Thyroid gland (tissue), 4 donors: ENCODE measurements at regions not wholly inside any gene's neighbourhood (a gene's known extent, or its start where the extent isn't known, plus 50 kb on each side); places are given as distances from the start of the nearest gene placed in this dataset.

ENCODE experiments used
- DNase-seq, 2 donors: peaks; one replicate each; pipeline ENCODE4 v3.0.0-alpha.2; 2019
- H3K27ac ChIP-seq, 3 donors: fragments of 200-600 bp; sonication (generic); 1 replicate in 2 of 3; 2 replicates in 1 of 3; pipeline ENCODE4 v1.5.1; 2016 to 2019; ENCODE audit warnings: mild to moderate bottlenecking in 1 of 3, moderate library complexity in 1 of 3
- H3K27me3 ChIP-seq: fragments of 200-600 bp; sonication (generic); one replicate; pipeline ENCODE4 v1.5.1; 2019
- H3K36me3 ChIP-seq, 2 donors: fragments of 200-600 bp; sonication (generic); one replicate each; pipeline ENCODE4 v1.5.1; 2016 to 2019
- H3K4me1 ChIP-seq, 2 donors: fragments of 200-600 bp; sonication (generic); one replicate each; pipeline ENCODE4 v1.5.1; 2017 to 2019
- H3K4me3 ChIP-seq, 3 donors: fragments of 200-600 bp; sonication (generic); replicated peaks in 1 of 3; 1 replicate in 2 of 3; 2 replicates in 1 of 3; pipeline ENCODE4 v1.5.1; 2016; ENCODE audit warnings: mild to moderate bottlenecking in 1 of 3
- H3K9me3 ChIP-seq: fragments of 200-600 bp; sonication (generic); one replicate; pipeline ENCODE4 v1.5.1; 2017
- POLR2A ChIP-seq, 2 donors: fragments of 450-650 bp; IDR thresholded peaks; one replicate each; pipeline ENCODE4 v1.6.1; 2017; ENCODE audit warnings: antibody characterized with exemption in 2 of 2, mild to moderate bottlenecking in 2 of 2, moderate library complexity in 1 of 2
- WGBS, 2 donors: methylation state at CpG; one replicate each; pipeline ENCODE4 v1.1.5; 2017; 5-methylcytosine and 5-hydroxymethylcytosine counted together
- intact Hi-C: fragments of 100-400 bp; cut with DNase I; formaldehyde crosslinking; loops from one replicate; pipeline ENCODE4 v1.15.1; 2023
- TF ChIP-seq, protein P1 (sequence below), 6 experiments: fragments of 200-600 bp in 3 of 6; fragments of 450-650 bp in 3 of 6; sonication (generic) in 3 of 6; IDR thresholded peaks; one replicate each; pipeline ENCODE4 v1.5.1; 2016 to 2019; ENCODE audit warnings: antibody characterized with exemption in 6 of 6, mild to moderate bottlenecking in 2 of 6, inconsistent platforms in 1 of 6, moderate library complexity in 1 of 6

DNA sequence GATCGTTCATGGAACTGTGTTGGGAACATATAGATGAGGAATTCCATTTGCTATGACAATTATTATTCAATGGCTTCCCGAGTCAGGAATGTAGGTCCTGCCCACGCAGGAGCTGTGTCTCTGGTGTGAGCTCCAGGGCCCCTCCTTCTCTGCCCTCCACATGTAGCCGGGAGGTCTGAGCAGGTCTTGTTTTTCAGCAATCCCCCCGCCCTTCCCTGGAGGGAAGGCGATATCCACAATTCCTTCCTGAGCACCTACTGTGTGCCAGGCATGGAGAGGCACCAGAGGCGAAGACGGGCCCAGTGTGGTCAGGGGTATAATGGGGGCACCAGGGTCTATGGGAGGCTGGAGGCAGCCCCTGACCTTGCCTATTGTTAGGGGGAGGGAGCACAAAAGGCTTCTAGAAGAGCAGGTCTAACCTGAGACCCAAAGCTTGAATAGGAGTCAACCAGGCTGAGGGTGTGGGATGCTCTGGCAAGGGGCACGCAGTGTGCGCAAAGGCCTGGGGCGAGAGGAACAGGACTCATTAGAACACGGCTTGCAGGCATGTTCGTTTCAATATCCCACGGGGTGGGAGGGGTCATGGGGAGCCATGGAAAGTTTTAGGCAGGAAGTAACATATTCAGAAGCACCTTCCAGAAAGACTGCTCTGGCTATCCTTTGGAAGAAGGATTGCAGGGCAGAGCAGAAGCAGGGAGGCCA lies 154.9 kb downstream of the C9orf50 start:
- H3K4me1 ChIP-seq, result peaks cover 25 to 43% of the 10 kb centered on the region in 2 donors
- TF ChIP-seq POLR2A (IDR thresholded peaks at IDR 0.05), result no peak
- TF ChIP-seq, protein P1, sequence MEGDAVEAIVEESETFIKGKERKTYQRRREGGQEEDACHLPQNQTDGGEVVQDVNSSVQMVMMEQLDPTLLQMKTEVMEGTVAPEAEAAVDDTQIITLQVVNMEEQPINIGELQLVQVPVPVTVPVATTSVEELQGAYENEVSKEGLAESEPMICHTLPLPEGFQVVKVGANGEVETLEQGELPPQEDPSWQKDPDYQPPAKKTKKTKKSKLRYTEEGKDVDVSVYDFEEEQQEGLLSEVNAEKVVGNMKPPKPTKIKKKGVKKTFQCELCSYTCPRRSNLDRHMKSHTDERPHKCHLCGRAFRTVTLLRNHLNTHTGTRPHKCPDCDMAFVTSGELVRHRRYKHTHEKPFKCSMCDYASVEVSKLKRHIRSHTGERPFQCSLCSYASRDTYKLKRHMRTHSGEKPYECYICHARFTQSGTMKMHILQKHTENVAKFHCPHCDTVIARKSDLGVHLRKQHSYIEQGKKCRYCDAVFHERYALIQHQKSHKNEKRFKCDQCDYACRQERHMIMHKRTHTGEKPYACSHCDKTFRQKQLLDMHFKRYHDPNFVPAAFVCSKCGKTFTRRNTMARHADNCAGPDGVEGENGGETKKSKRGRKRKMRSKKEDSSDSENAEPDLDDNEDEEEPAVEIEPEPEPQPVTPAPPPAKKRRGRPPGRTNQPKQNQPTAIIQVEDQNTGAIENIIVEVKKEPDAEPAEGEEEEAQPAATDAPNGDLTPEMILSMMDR (IDR thresholded peaks at IDR 0.05), result no peak
- no peaks in the 10 kb centered on the region for H3K9me3 ChIP-seq
- H3K27me3 ChIP-seq, result no peaks in the 10 kb centered on the region
- H3K27ac ChIP-seq, result peak overlapping the region; percentile 11 to 70 (median 51)
- no peak overlapping the region for H3K4me3 ChIP-seq
- no peak for DNase-seq
- H3K36me3 ChIP-seq, result no peaks in the 10 kb centered on the region
- intact Hi-C loops, result no loop called here
- 77 to 79% methylated on average over 14 of the region's 14 CpGs for WGBS, 2 donors

DNA sequence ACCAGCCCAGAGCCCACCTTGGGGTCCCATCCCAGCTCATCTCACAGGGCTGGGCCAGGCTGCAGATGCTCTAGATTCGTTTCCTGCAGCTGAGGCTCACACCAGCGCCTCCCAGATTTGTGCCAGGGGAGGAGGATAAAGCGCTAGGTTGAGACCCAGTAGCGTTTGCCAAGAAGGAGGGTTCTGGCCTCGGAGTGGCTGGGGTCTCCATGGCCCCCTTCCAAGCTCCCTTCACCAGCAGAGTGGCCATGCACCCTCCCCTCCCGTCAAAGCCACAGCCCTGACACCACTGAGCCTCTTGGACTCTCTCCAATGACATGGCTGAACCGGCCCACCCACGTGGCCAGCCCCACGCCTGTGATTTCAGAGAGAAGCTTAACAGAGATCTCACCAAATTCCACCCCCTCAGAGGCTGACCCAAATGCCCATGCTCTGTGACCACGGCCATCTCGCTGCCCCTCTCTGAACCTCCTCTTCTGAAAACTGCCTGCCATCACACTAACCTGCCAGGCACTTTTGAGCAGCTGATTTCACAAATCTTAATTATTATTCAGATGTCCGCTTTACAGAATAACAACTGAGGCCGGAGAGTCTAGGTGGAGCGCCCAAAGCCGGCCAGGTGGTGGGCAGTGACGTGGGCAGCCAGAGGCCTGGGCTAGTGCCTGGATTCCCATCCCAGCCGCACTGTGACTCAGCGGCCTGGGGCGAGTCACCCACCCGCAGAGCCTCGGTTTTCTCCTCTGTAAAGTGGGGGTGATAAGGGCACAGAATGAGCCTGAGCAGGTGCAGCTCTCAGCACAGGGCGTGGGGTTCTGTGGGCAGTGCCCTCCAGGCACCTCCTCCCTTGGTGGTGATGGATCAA lies 155.7 kb downstream of the C9orf50 start:
- intact Hi-C loops, result no loop called here
- H3K4me1 ChIP-seq, result peaks cover 24 to 40% of the 10 kb centered on the region in 2 donors
- WGBS, 2 donors, result 49 to 74% methylated on average over 16 to 17 of the region's 22 CpGs

DNA sequence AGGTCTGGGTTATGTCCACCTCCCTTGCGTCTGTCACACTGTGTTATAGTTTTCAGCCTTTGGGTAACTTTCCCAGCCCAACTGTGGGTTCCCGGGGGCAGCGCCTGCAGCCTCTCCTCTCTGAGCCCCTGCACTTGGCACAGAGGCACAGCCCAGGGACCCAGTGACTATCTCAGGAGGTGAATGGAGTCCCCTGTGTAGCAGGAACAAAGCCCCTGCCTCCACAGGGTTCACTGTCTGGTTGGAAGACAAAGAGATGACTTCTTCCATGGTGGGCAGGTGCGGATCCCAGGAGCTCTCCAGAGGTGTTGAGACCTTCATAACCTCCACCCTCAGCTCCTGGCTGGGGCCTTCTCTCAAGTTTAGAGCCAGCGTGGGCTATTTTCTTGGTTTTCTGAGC lies 156.9 kb downstream of the C9orf50 start:
- no peaks in the 10 kb centered on the region for H3K27me3 ChIP-seq
- H3K9me3 ChIP-seq, result no peaks in the 10 kb centered on the region
- intact Hi-C loops, result no loop called here
- peaks cover 35 to 50% of the 10 kb centered on the region in 2 donors for H3K4me1 ChIP-seq
- H3K36me3 ChIP-seq, result no peaks in the 10 kb centered on the region
- WGBS, 2 donors, result 98 to 100% methylated on average over 4 of the region's 5 CpGs
- H3K4me3 ChIP-seq, result no peak overlapping the region
- TF ChIP-seq, protein P1 (IDR thresholded peaks at IDR 0.05), result no peak
- no peak for TF ChIP-seq POLR2A (IDR thresholded peaks at IDR 0.05)
- DNase-seq, result no peak
- peak overlapping the region in 2 of 3 donors; percentile 0 to 52 for H3K27ac ChIP-seq

More for the DNA sequence above, 155.7 kb downstream of the C9orf50 start:
- Histone ChIP-seq H3K9me3 (no peaks in the 10 kb centered on the region), H3K27ac (peak overlapping the region; percentile 11 to 70 (median 51)), H3K4me3 (no peak overlapping the region), H3K27me3 (no peaks in the 10 kb centered on the region), H3K36me3 (no peaks in the 10 kb centered on the region)
- peak; percentile 81 to 86 for DNase-seq
- TF ChIP-seq POLR2A (IDR thresholded peaks at IDR 0.05), result peak in 1 of 2 donors; percentile 38
- TF ChIP-seq, protein P1 (IDR thresholded peaks at IDR 0.05), result no peak

DNA sequence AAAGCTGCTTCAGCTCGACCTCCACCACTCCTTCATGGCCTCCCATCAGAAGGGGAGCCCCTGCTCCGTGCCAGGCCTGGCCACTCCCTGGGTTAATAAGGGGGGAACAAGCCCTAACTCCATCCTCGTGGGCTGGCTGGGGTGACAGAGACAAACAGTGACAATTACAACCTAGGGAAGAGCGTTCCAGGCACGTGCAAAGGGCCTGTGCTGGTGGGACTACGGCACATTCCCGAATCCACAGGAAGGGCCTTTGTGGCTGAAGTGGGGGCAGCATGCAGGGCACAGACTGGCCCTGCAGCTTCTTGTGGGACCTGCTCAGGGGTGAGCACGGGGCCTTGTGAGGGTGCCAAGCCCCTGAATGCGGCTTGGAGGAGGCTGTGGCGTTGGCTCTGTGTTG lies 157.4 kb downstream of the C9orf50 start:
- no peak for DNase-seq
- intact Hi-C loops, result no loop called here
- Histone ChIP-seq H3K4me1 (peaks cover 40 to 55% of the 10 kb centered on the region in 2 donors), H3K36me3 (no peaks in the 10 kb centered on the region), H3K27ac (peak overlapping the region in 2 of 3 donors; percentile 37 to 52), H3K4me3 (no peak overlapping the region), H3K9me3 (no peaks in the 10 kb centered on the region), H3K27me3 (no peaks in the 10 kb centered on the region)
- WGBS, 2 donors, result 89 to 91% methylated on average over 8 to 10 of the region's 10 CpGs
- TF ChIP-seq, protein P1 (IDR thresholded peaks at IDR 0.05), result no peak
- TF ChIP-seq POLR2A (IDR thresholded peaks at IDR 0.05), result no peak

DNA sequence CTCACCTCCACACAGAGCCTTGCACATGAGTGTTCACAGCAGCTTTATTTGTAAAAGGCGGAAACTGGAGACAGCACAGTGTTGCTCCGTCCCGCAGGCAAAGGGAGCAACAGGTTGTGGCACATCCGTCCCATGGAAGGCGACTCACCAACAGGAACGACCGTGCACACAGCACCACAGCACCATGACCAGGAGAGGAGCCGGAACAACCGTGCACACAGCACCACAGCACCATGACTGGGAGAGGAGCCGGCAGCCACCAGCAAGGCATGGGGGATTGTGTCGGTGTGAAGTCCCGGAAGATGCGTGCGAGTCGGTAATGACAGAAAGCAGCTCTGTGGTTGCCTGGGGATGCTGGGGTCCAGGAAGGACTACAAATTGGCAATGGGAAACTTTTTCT lies 158.5 kb downstream of the C9orf50 start:
- TF ChIP-seq, protein P1 (IDR thresholded peaks at IDR 0.05), result no peak
- no peak for TF ChIP-seq POLR2A (IDR thresholded peaks at IDR 0.05)

More for the DNA sequence above, 158.5 kb downstream of the C9orf50 start:
- Histone ChIP-seq H3K27me3 (no peaks in the 10 kb centered on the region), H3K4me3 (no peak overlapping the region), H3K27ac (peak overlapping the region; percentile 17 to 98 (median 93)), H3K36me3 (no peaks in the 10 kb centered on the region), H3K4me1 (peaks cover 49 to 64% of the 10 kb centered on the region in 2 donors), H3K9me3 (no peaks in the 10 kb centered on the region)
- 93 to 95% methylated on average over 15 of the region's 15 CpGs for WGBS, 2 donors
- intact Hi-C loops, result no loop called here
- DNase-seq, result no peak
